ENCODE measurements at regions not wholly inside any gene's neighbourhood (a gene's known extent, or its start where the extent isn't known, plus 50 kb on each side); places are given as distances from the start of the nearest gene placed in this dataset.

GRCh38 chr4:151530230-151530629 is 121.3 kb downstream of the FHIP1A start:
- intact Hi-C loops (cut with micrococcal nuclease) = loop anchor here (2.0 to 10.0 kb wide), 3 partner anchors 75 to 845 kb away; no protein-coding TSS in a partner anchor

GRCh38 chr4:151530783-151531182 is 121.8 kb downstream of the FHIP1A start:
- CTCF ChIA-PET = interaction anchor here (1.4 kb wide), 1 partner anchor 74 kb away, joined by 4 read pairs; no protein-coding TSS in a partner anchor
- Mint-ChIP-seq H3K4me3 (ENCODE audit: unreplicated experiment) (no peak overlapping the region), H3K4me1 (ENCODE audit: insufficient read depth, unreplicated experiment) (peaks cover 13% of the 10 kb centered on the region), H3K27ac (ENCODE audit: low read depth, unreplicated experiment) (no peak overlapping the region), H3K36me3 (ENCODE audit: insufficient read depth, unreplicated experiment) (peaks cover 7% of the 10 kb centered on the region), H3K27me3 (ENCODE audit: insufficient read depth, unreplicated experiment) (no peaks in the 10 kb centered on the region), H3K9me3 (ENCODE audit: unreplicated experiment) (no peaks in the 10 kb centered on the region)
- TF ChIP-seq CTCF (IDR thresholded peaks at IDR 0.05; ENCODE audit: unreplicated experiment) = peak; percentile 43
- no TSS peak for BruUV-seq (replicated peaks)
- intact Hi-C loops (cut with micrococcal nuclease) = loop anchor here (1.0 to 10.0 kb wide), 4 partner anchors 74 to 844 kb away; no protein-coding TSS in a partner anchor
- peak; percentile 37 for DNase-seq (ENCODE audit: unreplicated experiment)
- POLR2A ChIA-PET = interaction anchor here (0.6 to 0.7 kb wide), 2 partner anchors 9 to 96 kb away, joined by 3 read pairs; no protein-coding TSS in a partner anchor

More at GRCh38 chr4:151530230-151530629, 121.3 kb downstream of the FHIP1A start:
- peaks cover 7% of the 10 kb centered on the region for H3K36me3 Mint-ChIP-seq (ENCODE audit: insufficient read depth, unreplicated experiment)
- no TSS peak for BruUV-seq (replicated peaks)
- H3K9me3 Mint-ChIP-seq (ENCODE audit: unreplicated experiment) = no peaks in the 10 kb centered on the region
- DNase-seq (ENCODE audit: unreplicated experiment) = peak; percentile 19
- H3K4me1 Mint-ChIP-seq (ENCODE audit: insufficient read depth, unreplicated experiment) = peaks cover 15% of the 10 kb centered on the region
- no peak overlapping the region for H3K4me3 Mint-ChIP-seq (ENCODE audit: unreplicated experiment)
- ChIA-PET POLR2A (no interaction called here), CTCF (no interaction called here)
- H3K27ac Mint-ChIP-seq (ENCODE audit: low read depth, unreplicated experiment) = no peak overlapping the region
- no peak for TF ChIP-seq CTCF (IDR thresholded peaks at IDR 0.05; ENCODE audit: unreplicated experiment)
- no peaks in the 10 kb centered on the region for H3K27me3 Mint-ChIP-seq (ENCODE audit: insufficient read depth, unreplicated experiment)

- H3K27me3 Mint-ChIP-seq (ENCODE audit: insufficient read depth, unreplicated experiment) = no peaks in the 10 kb centered on the region
- no peak overlapping the region for H3K4me3 Mint-ChIP-seq (ENCODE audit: unreplicated experiment)
- peaks cover 7% of the 10 kb centered on the region for H3K36me3 Mint-ChIP-seq (ENCODE audit: insufficient read depth, unreplicated experiment)
- TF ChIP-seq CTCF (IDR thresholded peaks at IDR 0.05; ENCODE audit: unreplicated experiment) = no peak
- ChIA-PET POLR2A (interaction anchor here (0.6 to 0.7 kb wide), 2 partner anchors 39 to 45 kb away, joined by 3 read pairs; no protein-coding TSS in a partner anchor), CTCF (interaction anchor here (1.4 kb wide), 1 partner anchor 72 kb away, joined by 4 read pairs; no protein-coding TSS in a partner anchor)
- H3K4me1 Mint-ChIP-seq (ENCODE audit: insufficient read depth, unreplicated experiment) = peaks cover 15% of the 10 kb centered on the region
- H3K9me3 Mint-ChIP-seq (ENCODE audit: unreplicated experiment) = no peaks in the 10 kb centered on the region
- intact Hi-C loops (cut with micrococcal nuclease) = loop anchor here (5.0 to 10.0 kb wide), 2 partner anchors 170 to 843 kb away; no protein-coding TSS in a partner anchor
- BruUV-seq (replicated peaks) = no TSS peak
- H3K27ac Mint-ChIP-seq (ENCODE audit: low read depth, unreplicated experiment) = no peak overlapping the region
- no peak for DNase-seq (ENCODE audit: unreplicated experiment)
Observed at GRCh38 chr4:151532001-151532708, 123.2 kb downstream of the FHIP1A start.

GRCh38 chr4:151534195-151534594 is 125.2 kb downstream of the FHIP1A start:
- Mint-ChIP-seq H3K27me3 (ENCODE audit: insufficient read depth, unreplicated experiment) (no peaks in the 10 kb centered on the region), H3K36me3 (ENCODE audit: insufficient read depth, unreplicated experiment) (peaks cover 7% of the 10 kb centered on the region), H3K4me3 (ENCODE audit: unreplicated experiment) (no peak overlapping the region), H3K27ac (ENCODE audit: low read depth, unreplicated experiment) (no peak overlapping the region), H3K9me3 (ENCODE audit: unreplicated experiment) (no peaks in the 10 kb centered on the region), H3K4me1 (ENCODE audit: insufficient read depth, unreplicated experiment) (peaks cover 27% of the 10 kb centered on the region)
- BruUV-seq (replicated peaks) = no TSS peak
- TF ChIP-seq CTCF (IDR thresholded peaks at IDR 0.05; ENCODE audit: unreplicated experiment) = no peak
- intact Hi-C loops (cut with micrococcal nuclease) = loop anchor here (5.0 to 10.0 kb wide), 2 partner anchors 172 to 841 kb away; no protein-coding TSS in a partner anchor
- no peak for DNase-seq (ENCODE audit: unreplicated experiment)
- ChIA-PET POLR2A (no interaction called here), CTCF (interaction anchor here (0.6 to 1.0 kb wide), 2 partner anchors 33 to 258 kb away, joined by 3 read pairs; no protein-coding TSS in a partner anchor)

Measured in MCF 10A (cell line).